ENCODE measurements at regions not wholly inside any gene's neighbourhood (a gene's known extent, or its start where the extent isn't known, plus 50 kb on each side); places are given as distances from the start of the nearest gene placed in this dataset.

GRCh38 chr13:78999494-78999893 lies 340.5 kb upstream of the OBI1 start:
- no peak for TF ChIP-seq IRF2 (CRISPR knock-in tag; IDR thresholded peaks at IDR 0.05; ENCODE audit: borderline replicate concordance, low read depth)
- no peak for TF ChIP-seq CTCF (IDR thresholded peaks at IDR 0.05)
- TF ChIP-seq MAX (CRISPR knock-in tag; IDR thresholded peaks at IDR 0.05), result no peak
- no peak for TF ChIP-seq ESRRA (CRISPR knock-in tag; IDR thresholded peaks at IDR 0.05; ENCODE audit: borderline replicate concordance)
- TF ChIP-seq ZBTB21 (CRISPR knock-in tag; IDR thresholded peaks at IDR 0.05; ENCODE audit: borderline replicate concordance), result no peak
- no peak for TF ChIP-seq AR (CRISPR knock-in tag; IDR thresholded peaks at IDR 0.05)
- no peak for TF ChIP-seq NFYB (CRISPR knock-in tag; conservative IDR thresholded peaks at IDR 0.05; ENCODE audit: low read depth)
- TF ChIP-seq ELF4 (CRISPR knock-in tag; IDR thresholded peaks at IDR 0.05; ENCODE audit: low read depth), result no peak
- no peak for TF ChIP-seq CREM (CRISPR knock-in tag; IDR thresholded peaks at IDR 0.05)
- TF ChIP-seq ATF3 (CRISPR knock-in tag; conservative IDR thresholded peaks at IDR 0.05), result no peak
- no peak for TF ChIP-seq ZMAT4 (CRISPR knock-in tag; IDR thresholded peaks at IDR 0.05)
